ENCODE measurements at regions not wholly inside any gene's neighbourhood (a gene's known extent, or its start where the extent isn't known, plus 50 kb on each side); places are given as distances from the start of the nearest gene placed in this dataset.

- no peaks in the 10 kb centered on the region for H3K4me1 ChIP-seq (ENCODE audit: control insufficient read depth, extremely low read depth, insufficient read depth, low read length)
- H3K9ac ChIP-seq (replicated peaks; ENCODE audit: extremely low read depth, insufficient read depth, low read length): no peak overlapping the region
- no peaks in the 10 kb centered on the region for H3K9me3 ChIP-seq (replicated peaks; ENCODE audit: control insufficient read depth, insufficient read depth, low read length)
- FAIRE-seq (no peak), DNase-seq (ENCODE audit: low read depth, low spot score) (no peak)
- CTCF ChIA-PET: no interaction called here
- H3K27ac ChIP-seq (ENCODE audit: insufficient read depth, low read depth, low read length): no peak overlapping the region
- no peaks in the 10 kb centered on the region for H4K20me1 ChIP-seq (replicated peaks; ENCODE audit: control insufficient read depth, extremely low read depth, insufficient read depth, low read length)
- POLR2A ChIA-PET: no interaction called here
- no peaks in the 10 kb centered on the region for H3K36me3 ChIP-seq (ENCODE audit: control insufficient read depth in 2 of 2, extremely low read depth in 1 of 2, insufficient read depth in 2 of 2, low read length in 2 of 2)
- no TSS peak for BruUV-seq (replicated peaks)
- dilution Hi-C loops (cut with MboI; ENCODE audit: extremely low pct_ligation_motif_present, low sequenced_read_pairs) (no loop called here), intact Hi-C loops (cut with micrococcal nuclease) (no loop called here)
- TF ChIP-seq POLR2AphosphoS5 (IDR thresholded peaks at IDR 0.05; ENCODE audit: insufficient read depth, low read depth, low read length) (no peak), MYC (IDR thresholded peaks at IDR 0.05; ENCODE audit: low read depth, low read length) (no peak), JUN (IDR thresholded peaks at IDR 0.05; ENCODE audit: borderline replicate concordance, insufficient read depth, insufficient read length, low read depth) (no peak), CTCF (IDR thresholded peaks at IDR 0.05; ENCODE audit: extremely low read depth in 1 of 2, insufficient read depth in 1 of 2, low read depth in 1 of 2, low read length in 2 of 2) (no peak), POLR2A (IDR thresholded peaks at IDR 0.05; ENCODE audit: low read depth, low read length) (no peak), EZH2 (IDR thresholded peaks at IDR 0.05; ENCODE audit: borderline replicate concordance, low read depth, low read length, severe bottlenecking) (no peak), FOS (IDR thresholded peaks at IDR 0.05; ENCODE audit: borderline replicate concordance, insufficient read depth, low read length) (no peak), MAX (IDR thresholded peaks at IDR 0.05; ENCODE audit: insufficient read depth, insufficient read length) (no peak), GATA2 (IDR thresholded peaks at IDR 0.05; ENCODE audit: insufficient read depth, insufficient read length, low read depth, low read length) (no peak)
- no peak overlapping the region for H2AFZ ChIP-seq (ENCODE audit: low read depth, low read length)
- H3K9me1 ChIP-seq (replicated peaks; ENCODE audit: control insufficient read depth, extremely low read depth, insufficient read depth, low read length): no peaks in the 10 kb centered on the region
- H3K4me2 ChIP-seq (ENCODE audit: insufficient read depth, low read length): no peak overlapping the region
- H3K27me3 ChIP-seq (ENCODE audit: control insufficient read depth in 2 of 2, insufficient read depth in 2 of 2, low read length in 2 of 2): no peaks in the 10 kb centered on the region
- no peaks in the 10 kb centered on the region for H3K79me2 ChIP-seq (ENCODE audit: control insufficient read depth, insufficient read depth, low read length)
- H3K4me3 ChIP-seq (replicated peaks in 1 of 3; ENCODE audit: insufficient read depth in 1 of 3, low read depth in 1 of 3, low read length in 3 of 3): no peak overlapping the region
These were observed 301.3 kb downstream of the SIPA1L2 start for GRCh38 chr1:232328486-232329102.

Data from endothelial cell of umbilical vein (primary cell).